ENCODE measurements at regions not wholly inside any gene's neighbourhood (a gene's known extent, or its start where the extent isn't known, plus 50 kb on each side); places are given as distances from the start of the nearest gene placed in this dataset.

GRCh38 chr5:176172246-176172645 lies 66.0 kb upstream of the SIMC1 start:
- Histone ChIP-seq H3K4me1 (ENCODE audit: control insufficient read depth, low read depth, low read length) (no peaks in the 10 kb centered on the region), H3K4me3 (ENCODE audit: low read length) (no peak overlapping the region), H3K9me3 (ENCODE audit: control insufficient read depth, low read depth, low read length) (no peaks in the 10 kb centered on the region), H3K27me3 (ENCODE audit: control insufficient read depth, insufficient read depth, low read length) (peaks cover 10% of the 10 kb centered on the region), H3K27ac (ENCODE audit: low read length) (no peak overlapping the region), H3K9ac (ENCODE audit: low read length) (no peak overlapping the region), H3K36me3 (ENCODE audit: control insufficient read depth, low read depth, low read length) (no peaks in the 10 kb centered on the region)

- Histone ChIP-seq H3K27ac (ENCODE audit: low read length) (no peak overlapping the region), H3K4me1 (ENCODE audit: control insufficient read depth, low read depth, low read length) (no peaks in the 10 kb centered on the region), H3K9ac (ENCODE audit: low read length) (no peak overlapping the region), H3K36me3 (ENCODE audit: control insufficient read depth, low read depth, low read length) (no peaks in the 10 kb centered on the region), H3K27me3 (ENCODE audit: control insufficient read depth, insufficient read depth, low read length) (peaks cover 10% of the 10 kb centered on the region), H3K9me3 (ENCODE audit: control insufficient read depth, low read depth, low read length) (no peaks in the 10 kb centered on the region), H3K4me3 (ENCODE audit: low read length) (no peak overlapping the region)
Measured at GRCh38 chr5:176173647-176174046, 64.6 kb upstream of the SIMC1 start.

GRCh38 chr5:176174345-176175025 lies 63.7 kb upstream of the SIMC1 start:
- no peaks in the 10 kb centered on the region for H3K4me1 ChIP-seq (ENCODE audit: control insufficient read depth, low read depth, low read length)
- H3K9ac ChIP-seq (ENCODE audit: low read length) = no peak overlapping the region
- H3K27me3 ChIP-seq (ENCODE audit: control insufficient read depth, insufficient read depth, low read length) = peaks cover 10% of the 10 kb centered on the region
- no peaks in the 10 kb centered on the region for H3K36me3 ChIP-seq (ENCODE audit: control insufficient read depth, low read depth, low read length)
- H3K27ac ChIP-seq (ENCODE audit: low read length) = no peak overlapping the region
- no peaks in the 10 kb centered on the region for H3K9me3 ChIP-seq (ENCODE audit: control insufficient read depth, low read depth, low read length)
- no peak overlapping the region for H3K4me3 ChIP-seq (ENCODE audit: low read length)

- H3K9ac ChIP-seq (ENCODE audit: low read length) = no peak overlapping the region
Measured at GRCh38 chr5:176175101-176175852, 62.9 kb upstream of the SIMC1 start.

GRCh38 chr5:176176231-176176630 lies 62.0 kb upstream of the SIMC1 start:
- no peak overlapping the region for H3K9ac ChIP-seq (ENCODE audit: low read length)

More at GRCh38 chr5:176175101-176175852, 62.9 kb upstream of the SIMC1 start:
- H3K27me3 ChIP-seq (ENCODE audit: control insufficient read depth, insufficient read depth, low read length) = peaks cover 14% of the 10 kb centered on the region
- no peaks in the 10 kb centered on the region for H3K36me3 ChIP-seq (ENCODE audit: control insufficient read depth, low read depth, low read length)
- H3K4me3 ChIP-seq (ENCODE audit: low read length) = no peak overlapping the region
- no peak overlapping the region for H3K27ac ChIP-seq (ENCODE audit: low read length)
- no peaks in the 10 kb centered on the region for H3K9me3 ChIP-seq (ENCODE audit: control insufficient read depth, low read depth, low read length)
- no peaks in the 10 kb centered on the region for H3K4me1 ChIP-seq (ENCODE audit: control insufficient read depth, low read depth, low read length)

GRCh38 chr5:176178789-176179188 lies 59.4 kb upstream of the SIMC1 start:
- H3K27ac ChIP-seq (ENCODE audit: low read length) = no peak overlapping the region
- no peaks in the 10 kb centered on the region for H3K9me3 ChIP-seq (ENCODE audit: control insufficient read depth, low read depth, low read length)
- peaks cover 12% of the 10 kb centered on the region for H3K27me3 ChIP-seq (ENCODE audit: control insufficient read depth, insufficient read depth, low read length)

More at GRCh38 chr5:176176231-176176630, 62.0 kb upstream of the SIMC1 start:
- H3K27me3 ChIP-seq (ENCODE audit: control insufficient read depth, insufficient read depth, low read length) = peaks cover 14% of the 10 kb centered on the region
- H3K36me3 ChIP-seq (ENCODE audit: control insufficient read depth, low read depth, low read length) = no peaks in the 10 kb centered on the region
- no peaks in the 10 kb centered on the region for H3K9me3 ChIP-seq (ENCODE audit: control insufficient read depth, low read depth, low read length)
- no peak overlapping the region for H3K27ac ChIP-seq (ENCODE audit: low read length)
- no peaks in the 10 kb centered on the region for H3K4me1 ChIP-seq (ENCODE audit: control insufficient read depth, low read depth, low read length)
- no peak overlapping the region for H3K4me3 ChIP-seq (ENCODE audit: low read length)

GRCh38 chr5:176180339-176180738 lies 57.9 kb upstream of the SIMC1 start:
- Histone ChIP-seq H3K9me3 (ENCODE audit: control insufficient read depth, low read depth, low read length) (no peaks in the 10 kb centered on the region), H3K9ac (ENCODE audit: low read length) (no peak overlapping the region), H3K4me1 (ENCODE audit: control insufficient read depth, low read depth, low read length) (peaks cover 5% of the 10 kb centered on the region), H3K36me3 (ENCODE audit: control insufficient read depth, low read depth, low read length) (no peaks in the 10 kb centered on the region), H3K4me3 (ENCODE audit: low read length) (no peak overlapping the region), H3K27ac (ENCODE audit: low read length) (no peak overlapping the region), H3K27me3 (ENCODE audit: control insufficient read depth, insufficient read depth, low read length) (peaks cover 10% of the 10 kb centered on the region)

More at GRCh38 chr5:176178789-176179188, 59.4 kb upstream of the SIMC1 start:
- Histone ChIP-seq H3K9ac (ENCODE audit: low read length) (no peak overlapping the region), H3K4me3 (ENCODE audit: low read length) (no peak overlapping the region), H3K4me1 (ENCODE audit: control insufficient read depth, low read depth, low read length) (peaks cover 4% of the 10 kb centered on the region), H3K36me3 (ENCODE audit: control insufficient read depth, low read depth, low read length) (no peaks in the 10 kb centered on the region)

- Histone ChIP-seq H3K9ac (ENCODE audit: low read length) (no peak overlapping the region), H3K27me3 (ENCODE audit: control insufficient read depth, insufficient read depth, low read length) (peaks cover 8% of the 10 kb centered on the region), H3K27ac (ENCODE audit: low read length) (no peak overlapping the region), H3K9me3 (ENCODE audit: control insufficient read depth, low read depth, low read length) (no peaks in the 10 kb centered on the region), H3K4me3 (ENCODE audit: low read length) (no peak overlapping the region), H3K36me3 (ENCODE audit: control insufficient read depth, low read depth, low read length) (no peaks in the 10 kb centered on the region), H3K4me1 (ENCODE audit: control insufficient read depth, low read depth, low read length) (peaks cover 5% of the 10 kb centered on the region)
Measured at GRCh38 chr5:176180781-176181180, 57.4 kb upstream of the SIMC1 start.

GRCh38 chr5:176181271-176181855 lies 56.9 kb upstream of the SIMC1 start:
- Histone ChIP-seq H3K4me3 (ENCODE audit: low read length) (no peak overlapping the region), H3K36me3 (ENCODE audit: control insufficient read depth, low read depth, low read length) (no peaks in the 10 kb centered on the region), H3K27ac (ENCODE audit: low read length) (no peak overlapping the region), H3K9me3 (ENCODE audit: control insufficient read depth, low read depth, low read length) (no peaks in the 10 kb centered on the region), H3K27me3 (ENCODE audit: control insufficient read depth, insufficient read depth, low read length) (peaks cover 4% of the 10 kb centered on the region), H3K4me1 (ENCODE audit: control insufficient read depth, low read depth, low read length) (peaks cover 5% of the 10 kb centered on the region), H3K9ac (ENCODE audit: low read length) (no peak overlapping the region)

GRCh38 chr5:176183321-176184074 lies 54.7 kb upstream of the SIMC1 start:
- Histone ChIP-seq H3K36me3 (ENCODE audit: control insufficient read depth, low read depth, low read length) (no peaks in the 10 kb centered on the region), H3K27me3 (ENCODE audit: control insufficient read depth, insufficient read depth, low read length) (peaks cover 4% of the 10 kb centered on the region), H3K4me3 (ENCODE audit: low read length) (no peak overlapping the region), H3K27ac (ENCODE audit: low read length) (no peak overlapping the region), H3K9ac (ENCODE audit: low read length) (no peak overlapping the region), H3K4me1 (ENCODE audit: control insufficient read depth, low read depth, low read length) (peaks cover 5% of the 10 kb centered on the region), H3K9me3 (ENCODE audit: control insufficient read depth, low read depth, low read length) (no peaks in the 10 kb centered on the region)

- no peak overlapping the region for H3K4me3 ChIP-seq (ENCODE audit: low read length)
- no peaks in the 10 kb centered on the region for H3K9me3 ChIP-seq (ENCODE audit: control insufficient read depth, low read depth, low read length)
- H3K27me3 ChIP-seq (ENCODE audit: control insufficient read depth, insufficient read depth, low read length) = peaks cover 2% of the 10 kb centered on the region
- no peak overlapping the region for H3K9ac ChIP-seq (ENCODE audit: low read length)
- no peak overlapping the region for H3K27ac ChIP-seq (ENCODE audit: low read length)
- peaks cover 5% of the 10 kb centered on the region for H3K4me1 ChIP-seq (ENCODE audit: control insufficient read depth, low read depth, low read length)
- H3K36me3 ChIP-seq (ENCODE audit: control insufficient read depth, low read depth, low read length) = no peaks in the 10 kb centered on the region
Measured at GRCh38 chr5:176184608-176185132, 53.6 kb upstream of the SIMC1 start.

Measured in iPS-18a (cell line).